LoVo (cell line): ENCODE measurements at regions not wholly inside any gene's neighbourhood (a gene's known extent, or its start where the extent isn't known, plus 50 kb on each side); places are given as distances from the start of the nearest gene placed in this dataset.

Source experiments
- DNase-seq: peaks from one replicate; pipeline ENCODE4 v3.0.0-alpha.2; 2016; ENCODE audit warnings: low spot score

- DNase-seq: no peak
Observed at GRCh38 chr13:84439108-84439507, 556.8 kb upstream of the SLITRK1 start.

- DNase-seq: no peak
Observed at GRCh38 chr13:84433024-84433423, 550.8 kb upstream of the SLITRK1 start.

GRCh38 chr13:84431646-84432045, 549.4 kb upstream of the SLITRK1 start:
- DNase-seq: no peak

DNA sequence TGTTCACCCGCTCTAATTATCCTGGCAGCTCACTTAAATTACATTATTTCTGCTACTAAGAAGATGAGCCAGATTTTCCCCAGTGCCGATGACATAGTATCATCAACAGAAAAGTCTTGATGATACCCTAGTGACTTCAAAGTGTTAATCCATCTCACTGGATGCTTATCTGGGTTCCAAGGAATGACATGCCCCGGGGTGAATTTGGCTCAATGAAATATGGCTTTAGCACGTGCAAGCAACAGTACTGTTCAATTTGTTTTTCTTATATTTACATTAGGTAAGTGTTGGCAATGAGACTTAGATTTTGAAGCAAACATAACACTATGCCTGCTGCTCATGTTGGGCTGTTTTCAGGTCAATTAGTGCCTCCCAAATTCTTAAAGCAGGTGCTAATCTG, 548.2 kb upstream of the SLITRK1 start:
- DNase-seq: no peak

DNA sequence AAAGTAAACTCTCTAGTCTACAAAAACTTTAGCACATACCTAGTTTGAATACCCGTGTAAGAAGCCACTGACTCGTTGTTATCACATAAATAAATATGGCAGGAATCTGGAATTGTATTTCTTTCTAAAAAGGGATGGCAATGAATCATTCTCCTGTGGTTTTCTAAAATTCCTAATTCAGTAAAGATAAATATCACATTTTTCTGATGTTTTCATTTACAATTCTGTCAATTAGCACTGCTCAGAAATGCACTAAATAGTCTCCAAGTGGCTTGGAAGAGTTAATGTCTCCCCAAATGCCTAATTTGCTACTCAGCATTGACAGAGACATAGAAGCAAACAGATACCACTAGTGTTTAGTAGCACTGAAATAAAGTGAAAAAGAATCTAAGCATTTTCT, 547.7 kb upstream of the SLITRK1 start:
- no peak for DNase-seq

- no peak for DNase-seq
Observed at GRCh38 chr13:84418041-84418440, 535.8 kb upstream of the SLITRK1 start.

DNA sequence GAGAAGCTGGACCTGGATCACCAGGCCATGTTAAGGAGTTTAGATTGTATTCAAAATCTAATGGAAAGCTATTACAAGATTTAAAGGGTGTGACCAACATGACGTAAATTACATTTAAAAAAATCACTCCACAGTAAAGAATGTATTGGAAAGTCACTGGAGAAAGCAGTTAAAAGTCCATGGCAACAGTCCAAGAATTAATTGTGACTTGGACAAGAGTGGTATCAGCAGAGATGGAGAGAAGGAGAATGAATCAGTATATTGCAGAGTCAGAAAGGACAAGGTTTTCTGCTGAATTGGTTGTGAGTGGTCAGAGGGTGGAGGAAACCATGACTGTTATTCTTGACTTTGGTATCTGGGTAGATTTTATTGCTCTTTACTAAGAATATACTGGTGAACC, 535.1 kb upstream of the SLITRK1 start:
- no peak for DNase-seq

DNA sequence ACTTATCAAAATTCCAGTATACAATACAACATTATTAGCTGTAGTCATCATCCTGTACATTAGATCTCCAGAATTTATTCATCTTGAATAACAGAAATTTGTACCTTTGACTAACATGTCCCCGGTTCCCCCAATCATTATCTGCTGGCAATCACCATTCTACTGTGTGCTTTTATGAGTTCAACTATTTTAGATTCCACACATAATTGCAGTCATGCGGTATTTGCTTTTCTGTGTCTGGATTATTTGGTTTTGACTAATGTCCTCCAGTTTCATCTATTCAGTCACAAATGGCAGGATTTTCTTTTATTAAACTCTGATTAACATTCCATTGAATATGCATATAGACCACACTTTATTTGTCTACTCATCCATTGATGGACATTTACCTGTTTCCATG, 530.7 kb upstream of the SLITRK1 start:
- no peak for DNase-seq

DNA sequence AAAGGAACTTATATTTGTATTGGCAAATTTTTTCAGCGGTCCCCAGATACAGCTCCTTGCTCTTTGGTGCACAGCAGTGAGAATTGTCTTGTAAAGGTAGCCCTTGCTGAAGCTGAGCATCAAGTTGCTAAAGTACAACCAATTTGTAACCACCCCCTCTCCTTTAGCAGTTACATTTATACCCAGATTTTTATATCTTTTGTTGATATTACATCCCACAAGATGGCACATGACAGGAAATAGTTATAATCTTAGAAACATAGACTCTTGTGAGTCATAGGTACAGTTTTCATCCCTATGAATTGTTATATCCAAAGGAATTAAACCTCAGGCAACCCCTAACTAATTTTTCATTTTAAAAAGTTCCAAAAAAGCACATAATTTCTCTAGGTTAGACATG, 523.0 kb upstream of the SLITRK1 start:
- DNase-seq: no peak

- no peak for DNase-seq
Observed at GRCh38 chr13:84400706-84401105, 518.4 kb upstream of the SLITRK1 start.

DNA sequence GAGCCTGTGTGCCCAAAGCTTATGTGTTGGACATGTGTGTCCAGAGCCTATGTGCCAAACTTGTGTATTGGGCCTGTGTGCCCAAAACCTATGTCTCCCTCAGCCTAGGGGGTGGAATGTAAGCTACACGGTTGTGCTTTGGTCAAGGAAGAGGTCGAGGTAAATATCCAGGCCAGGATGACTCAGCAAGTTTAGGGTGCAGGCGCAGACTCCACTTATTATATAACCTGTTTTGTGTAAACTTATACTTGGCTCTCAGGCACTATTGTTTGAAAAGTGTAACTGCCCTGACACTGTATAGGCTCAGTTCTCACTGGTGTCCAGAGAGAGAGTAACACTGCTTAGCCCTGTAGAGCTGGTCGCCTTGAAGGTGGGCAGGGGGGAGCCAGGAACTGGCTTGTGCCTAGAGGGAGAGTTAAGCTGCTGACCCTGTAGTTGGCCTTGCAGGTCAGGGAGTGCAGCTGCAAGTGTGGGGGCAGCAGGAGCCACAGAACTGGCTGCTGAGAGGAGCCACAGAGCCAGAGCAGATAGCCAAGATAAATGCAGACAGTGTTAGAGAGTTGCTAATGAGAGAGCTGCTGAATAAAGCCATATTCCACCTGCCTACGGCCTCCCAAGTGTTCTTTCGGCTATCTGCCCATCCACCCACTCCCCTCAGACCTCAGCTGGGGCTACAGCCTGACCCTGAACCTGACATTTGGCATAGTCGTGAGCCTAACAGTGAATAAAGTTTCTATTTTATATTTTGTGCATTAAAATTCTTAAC, 517.2 kb upstream of the SLITRK1 start:
- DNase-seq: no peak

DNA sequence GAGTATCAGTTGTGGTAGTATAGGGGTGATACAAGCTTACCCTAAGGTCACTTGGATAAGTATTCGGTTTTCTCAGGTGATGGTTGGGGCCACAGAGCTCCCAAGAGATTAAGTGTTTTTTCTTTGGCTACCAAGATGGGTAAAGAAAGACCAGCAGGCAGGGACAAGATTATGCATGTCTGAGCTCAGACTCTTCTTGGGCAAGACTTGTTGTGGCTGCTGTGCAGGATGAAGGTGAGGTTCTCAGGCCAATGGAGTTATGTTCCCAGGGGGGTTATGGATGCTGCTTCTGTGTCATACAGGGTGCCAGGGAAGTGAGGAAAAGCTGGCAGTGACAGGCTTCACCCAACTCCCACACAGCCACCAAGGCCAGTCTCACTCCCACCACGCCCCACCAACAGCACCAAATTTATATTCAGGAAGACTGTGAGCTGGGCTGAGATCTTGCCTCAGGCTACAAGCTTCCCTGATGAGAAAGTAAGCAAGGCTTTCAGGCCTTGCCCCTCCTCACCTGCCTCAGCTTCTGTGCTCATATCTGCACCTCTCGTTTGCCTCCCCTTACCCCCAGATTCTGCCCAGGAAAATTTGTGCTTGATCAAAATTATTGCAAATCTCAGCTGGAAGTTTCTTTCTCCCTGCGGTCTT, 511.8 kb upstream of the SLITRK1 start:
- DNase-seq: no peak

DNA sequence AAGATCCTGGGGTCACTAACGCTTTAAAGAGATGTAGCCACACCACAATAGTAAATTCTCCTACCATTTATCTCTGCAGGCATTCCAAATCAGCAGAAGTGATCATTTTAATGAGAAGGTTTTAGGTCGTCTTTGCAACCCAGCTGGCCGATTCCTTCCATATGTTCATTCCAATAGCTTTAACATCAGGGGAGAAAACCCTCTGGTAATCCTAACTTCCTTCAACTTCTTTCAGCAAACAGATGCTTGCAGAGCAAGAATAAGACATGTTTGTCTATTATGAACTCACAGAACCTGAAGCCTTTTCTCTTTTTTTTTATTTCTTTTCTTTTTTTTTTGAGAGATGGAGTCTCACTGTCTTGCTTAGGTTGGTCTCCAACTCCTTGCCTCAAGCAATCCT, 498.6 kb upstream of the SLITRK1 start:
- DNase-seq: no peak

- no peak for DNase-seq
Observed at GRCh38 chr13:84377106-84377505, 494.8 kb upstream of the SLITRK1 start.

GRCh38 chr13:84366506-84366905, 484.2 kb upstream of the SLITRK1 start:
- no peak for DNase-seq

DNA sequence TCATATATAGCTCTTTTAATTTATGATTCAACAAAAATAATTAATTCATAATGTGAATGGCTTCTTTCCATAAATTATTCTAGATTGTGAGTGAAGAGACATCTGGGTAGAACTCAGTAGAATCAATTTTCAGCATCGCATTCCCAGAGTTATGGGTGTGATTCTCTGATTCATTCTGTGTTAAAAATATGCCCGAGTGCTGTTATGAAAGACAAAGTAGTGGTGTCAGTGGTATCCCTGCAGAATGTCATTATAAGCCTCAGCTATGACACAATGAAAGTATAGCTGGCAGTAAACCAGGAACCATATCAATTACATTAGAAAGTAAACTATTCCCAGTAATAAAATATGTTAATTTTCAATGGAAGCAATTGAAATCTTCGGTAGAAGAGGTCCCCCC, 480.5 kb upstream of the SLITRK1 start:
- no peak for DNase-seq

GRCh38 chr13:84360822-84361221, 478.5 kb upstream of the SLITRK1 start:
- no peak for DNase-seq

GRCh38 chr13:84358601-84359000, 476.3 kb upstream of the SLITRK1 start:
- DNase-seq: no peak

DNA sequence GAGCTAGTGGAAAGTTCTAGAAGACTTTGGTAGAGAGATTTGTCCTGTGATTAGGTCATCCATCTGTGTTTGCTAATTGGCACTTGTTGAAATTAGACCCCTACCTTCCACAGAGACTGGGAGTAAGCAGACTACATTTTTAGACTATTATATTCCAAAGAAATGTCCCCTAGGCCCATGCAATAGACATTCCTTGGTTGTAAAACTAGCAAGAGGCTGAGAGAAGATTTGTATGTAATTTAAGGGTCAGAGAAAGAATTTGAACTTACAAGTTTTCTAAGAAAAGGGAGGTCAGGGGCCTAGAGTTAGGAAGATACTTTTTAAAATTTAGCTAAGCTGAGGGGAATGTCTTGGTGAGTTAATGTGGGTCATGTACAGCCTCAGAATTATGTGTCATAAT, 470.7 kb upstream of the SLITRK1 start:
- DNase-seq: no peak

- DNase-seq: no peak
Observed at GRCh38 chr13:84339456-84339855, 457.2 kb upstream of the SLITRK1 start.

GRCh38 chr13:84332346-84332745, 450.1 kb upstream of the SLITRK1 start:
- DNase-seq: no peak

DNA sequence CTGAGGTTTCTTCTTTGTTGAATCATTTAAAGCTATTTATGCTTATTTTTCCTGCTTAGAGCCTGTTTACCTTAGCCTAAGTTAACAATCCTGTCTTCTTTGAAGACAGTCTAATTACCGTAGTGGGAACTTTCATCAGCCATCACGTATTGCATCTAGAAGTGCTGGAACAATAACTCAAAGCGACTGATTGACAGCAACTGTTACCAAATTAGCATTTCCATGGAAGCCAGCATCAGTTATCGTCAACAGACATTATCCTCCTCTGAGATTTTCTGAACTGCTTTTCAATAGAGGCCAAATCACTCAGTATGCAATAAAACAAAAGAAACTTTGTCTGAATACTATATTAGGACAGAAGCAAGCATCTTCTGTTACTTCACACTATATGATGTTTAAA, 433.3 kb upstream of the SLITRK1 start:
- no peak for DNase-seq

- no peak for DNase-seq
Observed at GRCh38 chr13:84303035-84303434, 420.8 kb upstream of the SLITRK1 start.

DNA sequence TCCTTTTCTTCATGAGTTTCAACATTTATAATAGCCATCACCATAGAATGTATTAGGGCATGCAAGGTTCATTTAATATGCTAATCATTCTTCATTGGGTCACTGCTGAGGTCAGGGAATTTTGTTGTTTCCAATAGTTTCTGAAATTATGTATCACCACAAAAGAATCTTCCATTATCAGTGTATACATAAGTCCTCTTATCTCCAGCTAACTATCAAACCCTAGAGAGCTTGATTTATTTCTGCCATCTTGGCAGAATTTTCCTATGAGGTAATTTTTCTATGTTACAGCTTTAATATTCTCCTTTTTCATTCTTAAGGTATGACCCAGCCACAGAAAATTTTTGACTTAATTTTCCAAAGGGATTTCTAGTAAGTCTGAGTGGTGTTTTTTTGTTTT, 415.0 kb upstream of the SLITRK1 start:
- no peak for DNase-seq
